ENCODE measurements at regions not wholly inside any gene's neighbourhood (a gene's known extent, or its start where the extent isn't known, plus 50 kb on each side); places are given as distances from the start of the nearest gene placed in this dataset.
A peak's percentile ranks its signal among the peaks of the same experiment; 100 is the strongest.
"Not testable (repeated sequence)": the region's sequence is repeated elsewhere in the genome, so short reads cannot be mapped to it uniquely, and the experiment has no call there.

DNA sequence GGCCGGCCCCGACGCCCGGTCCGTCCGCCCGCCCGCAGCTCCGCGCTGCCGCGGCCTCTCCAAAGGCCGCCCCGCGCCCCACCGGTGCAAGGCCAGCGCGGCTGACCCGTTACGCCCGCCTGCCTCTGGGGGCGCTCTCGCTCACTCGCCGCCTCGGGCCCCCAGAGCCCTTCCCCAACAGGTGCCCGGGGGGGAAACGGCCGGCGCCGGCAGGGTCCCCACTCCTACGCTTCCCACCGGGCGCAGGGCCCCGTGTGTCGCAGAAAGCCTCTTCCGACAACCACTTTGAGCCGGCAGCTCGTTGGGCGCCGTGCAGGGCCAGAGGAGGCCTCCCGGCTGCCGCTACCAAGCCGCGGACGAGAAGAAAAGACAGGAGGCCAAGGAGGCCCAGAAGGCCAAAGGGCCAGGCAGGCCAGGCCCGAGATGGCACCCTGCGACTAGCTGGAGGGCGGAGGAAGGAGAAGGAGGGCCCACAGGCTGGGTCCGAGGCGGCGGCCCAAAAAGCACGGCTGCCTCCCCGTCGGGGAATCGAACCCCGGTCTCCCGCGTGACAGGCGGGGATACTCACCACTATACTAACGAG is 64.9 kb upstream of the FCGR2A start (continued):
- TF ChIP-seq NFE2L2 (conservative IDR thresholded peaks at IDR 0.05; ENCODE audit: low read length): no peak
- no peak for TF ChIP-seq CHD2 (IDR thresholded peaks at IDR 0.05; ENCODE audit: low read length, partially characterized antibody)
- no peak for TF ChIP-seq BHLHE40 (IDR thresholded peaks at IDR 0.05; ENCODE audit: low read depth, low read length)
- no peak for TF ChIP-seq ZFP36 (IDR thresholded peaks at IDR 0.05; ENCODE audit: borderline replicate concordance, partially characterized antibody)
- no peak for TF ChIP-seq NPAS2 (CRISPR knock-in tag; IDR thresholded peaks at IDR 0.05; ENCODE audit: borderline replicate concordance)
- no peak for TF ChIP-seq HOXA7 (CRISPR knock-in tag; IDR thresholded peaks at IDR 0.05)
- no peak for TF ChIP-seq EP300 (IDR thresholded peaks at IDR 0.05)
- no peak for TF ChIP-seq CEBPB (IDR thresholded peaks at IDR 0.05)
- no peak for TF ChIP-seq MAFK (IDR thresholded peaks at IDR 0.05; ENCODE audit: partially characterized antibody)
- no peak for TF ChIP-seq EHF (CRISPR knock-in tag; IDR thresholded peaks at IDR 0.05)
- no peak for TF ChIP-seq RCOR1 (IDR thresholded peaks at IDR 0.05; ENCODE audit: low read depth, low read length)
- TF ChIP-seq, protein P1, sequence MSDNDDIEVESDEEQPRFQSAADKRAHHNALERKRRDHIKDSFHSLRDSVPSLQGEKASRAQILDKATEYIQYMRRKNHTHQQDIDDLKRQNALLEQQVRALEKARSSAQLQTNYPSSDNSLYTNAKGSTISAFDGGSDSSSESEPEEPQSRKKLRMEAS (IDR thresholded peaks at IDR 0.05): no peak; the same call in none of the 2 replicates
- TF ChIP-seq CBX2 (IDR thresholded peaks at IDR 0.05; ENCODE audit: borderline replicate concordance, low read depth): no peak
- TF ChIP-seq SMC3 (IDR thresholded peaks at IDR 0.05): no peak
- TF ChIP-seq ZC3H11A (IDR thresholded peaks at IDR 0.05): no peak
- TF ChIP-seq, protein P2, sequence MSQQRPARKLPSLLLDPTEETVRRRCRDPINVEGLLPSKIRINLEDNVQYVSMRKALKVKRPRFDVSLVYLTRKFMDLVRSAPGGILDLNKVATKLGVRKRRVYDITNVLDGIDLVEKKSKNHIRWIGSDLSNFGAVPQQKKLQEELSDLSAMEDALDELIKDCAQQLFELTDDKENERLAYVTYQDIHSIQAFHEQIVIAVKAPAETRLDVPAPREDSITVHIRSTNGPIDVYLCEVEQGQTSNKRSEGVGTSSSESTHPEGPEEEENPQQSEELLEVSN (IDR thresholded peaks at IDR 0.05; ENCODE audit: borderline replicate concordance, low read depth): no peak
- TF ChIP-seq JUNB (IDR thresholded peaks at IDR 0.05): no peak
- TF ChIP-seq RAD21 (conservative IDR thresholded peaks at IDR 0.05 in 1 of 2, IDR thresholded peaks at IDR 0.05 in 1 of 2): 0 out of 5 replicates have a peak, but pooled peaks of 1 of the 2 experiments have one; percentile 12
- TF ChIP-seq, protein P3, sequence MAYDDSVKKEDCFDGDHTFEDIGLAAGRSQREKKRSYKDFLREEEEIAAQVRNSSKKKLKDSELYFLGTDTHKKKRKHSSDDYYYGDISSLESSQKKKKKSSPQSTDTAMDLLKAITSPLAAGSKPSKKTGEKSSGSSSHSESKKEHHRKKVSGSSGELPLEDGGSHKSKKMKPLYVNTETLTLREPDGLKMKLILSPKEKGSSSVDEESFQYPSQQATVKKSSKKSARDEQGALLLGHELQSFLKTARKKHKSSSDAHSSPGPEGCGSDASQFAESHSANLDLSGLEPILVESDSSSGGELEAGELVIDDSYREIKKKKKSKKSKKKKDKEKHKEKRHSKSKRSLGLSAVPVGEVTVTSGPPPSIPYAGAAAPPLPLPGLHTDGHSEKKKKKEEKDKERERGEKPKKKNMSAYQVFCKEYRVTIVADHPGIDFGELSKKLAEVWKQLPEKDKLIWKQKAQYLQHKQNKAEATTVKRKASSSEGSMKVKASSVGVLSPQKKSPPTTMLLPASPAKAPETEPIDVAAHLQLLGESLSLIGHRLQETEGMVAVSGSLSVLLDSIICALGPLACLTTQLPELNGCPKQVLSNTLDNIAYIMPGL (CRISPR knock-in tag; IDR thresholded peaks at IDR 0.05; ENCODE audit: borderline replicate concordance): peak; percentile 99
- TF ChIP-seq ZSCAN20 (CRISPR knock-in tag; IDR thresholded peaks at IDR 0.05): no peak
- no peak for TF ChIP-seq HOXB13 (CRISPR knock-in tag; IDR thresholded peaks at IDR 0.05; ENCODE audit: low read depth)
- TF ChIP-seq, protein P4, sequence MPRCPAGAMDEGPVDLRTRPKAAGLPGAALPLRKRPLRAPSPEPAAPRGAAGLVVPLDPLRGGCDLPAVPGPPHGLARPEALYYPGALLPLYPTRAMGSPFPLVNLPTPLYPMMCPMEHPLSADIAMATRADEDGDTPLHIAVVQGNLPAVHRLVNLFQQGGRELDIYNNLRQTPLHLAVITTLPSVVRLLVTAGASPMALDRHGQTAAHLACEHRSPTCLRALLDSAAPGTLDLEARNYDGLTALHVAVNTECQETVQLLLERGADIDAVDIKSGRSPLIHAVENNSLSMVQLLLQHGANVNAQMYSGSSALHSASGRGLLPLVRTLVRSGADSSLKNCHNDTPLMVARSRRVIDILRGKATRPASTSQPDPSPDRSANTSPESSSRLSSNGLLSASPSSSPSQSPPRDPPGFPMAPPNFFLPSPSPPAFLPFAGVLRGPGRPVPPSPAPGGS (IDR thresholded peaks at IDR 0.05): no peak
- TF ChIP-seq HEYL (CRISPR knock-in tag; IDR thresholded peaks at IDR 0.05): no peak
- no peak for TF ChIP-seq CBX8 (IDR thresholded peaks at IDR 0.05)

DNA sequence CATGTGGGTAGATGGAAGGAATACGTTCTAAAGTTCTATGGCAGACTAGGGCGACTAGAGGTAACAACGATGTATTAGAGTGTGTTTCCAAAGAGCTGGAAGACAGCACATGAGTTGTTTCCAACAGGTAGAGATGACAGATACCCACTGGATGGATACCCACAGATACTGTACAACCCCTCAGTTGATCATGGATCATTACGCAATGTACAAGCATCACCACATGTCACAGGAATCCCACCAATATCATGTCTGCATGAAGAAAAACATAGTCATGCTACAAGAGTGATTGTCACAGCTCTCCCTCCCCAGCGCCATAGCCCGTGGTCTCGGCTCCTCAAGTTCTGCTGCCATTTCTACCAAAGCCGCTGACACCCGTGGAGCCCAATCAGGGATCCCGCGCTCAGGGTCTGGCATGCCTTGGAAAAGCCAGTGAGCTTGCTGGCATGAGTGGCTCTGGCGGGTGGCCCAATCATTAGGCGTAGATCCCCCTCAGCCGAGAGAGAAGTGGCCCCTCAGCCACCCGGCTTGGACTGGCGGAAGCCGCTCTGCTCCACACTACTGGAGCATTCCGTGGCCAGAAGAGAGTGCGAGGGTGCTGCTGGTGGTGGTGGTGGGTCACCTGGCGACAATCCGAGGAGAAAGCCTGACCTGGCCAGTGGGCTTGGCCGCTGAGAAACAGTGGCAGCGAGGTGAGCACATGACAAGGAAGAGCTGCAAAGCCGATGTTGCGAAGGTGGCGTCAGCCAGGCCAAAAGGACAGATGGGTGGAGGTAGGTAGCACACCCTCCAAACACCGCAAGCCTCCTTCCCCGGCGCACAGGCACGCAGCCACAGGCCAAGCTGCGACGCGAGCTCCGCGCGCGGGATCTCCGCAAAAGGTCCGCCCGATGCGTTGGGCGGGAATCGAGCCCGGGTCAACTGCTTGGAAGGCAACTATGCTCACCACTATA is 65.7 kb upstream of the FCGR2A start:
- DNase-seq (ENCODE audit: low read depth in 1 of 2, low spot score in 1 of 2) (peak; percentile 31 to 54), FAIRE-seq (no peak), ATAC-seq (no peak)
- ChIA-PET CTCF (interaction anchor here (0.6 to 3.9 kb wide), 13 partner anchors 10 to 293 kb away, joined by 3 to 72 read pairs (median 4); no protein-coding TSS in a partner anchor), POLR2A (interaction anchor here (1.1 to 2.2 kb wide), 3 partner anchors 11 to 50 kb away, joined by 3 to 17 read pairs (median 8); no protein-coding TSS in a partner anchor)
- TF ChIP-seq, protein P2 (IDR thresholded peaks at IDR 0.05; ENCODE audit: borderline replicate concordance, low read depth): peak; percentile 79
- TF ChIP-seq CBX8 (IDR thresholded peaks at IDR 0.05): no peak
- TF ChIP-seq, protein P1 (IDR thresholded peaks at IDR 0.05): peak; percentile 70
- TF ChIP-seq, protein P5, sequence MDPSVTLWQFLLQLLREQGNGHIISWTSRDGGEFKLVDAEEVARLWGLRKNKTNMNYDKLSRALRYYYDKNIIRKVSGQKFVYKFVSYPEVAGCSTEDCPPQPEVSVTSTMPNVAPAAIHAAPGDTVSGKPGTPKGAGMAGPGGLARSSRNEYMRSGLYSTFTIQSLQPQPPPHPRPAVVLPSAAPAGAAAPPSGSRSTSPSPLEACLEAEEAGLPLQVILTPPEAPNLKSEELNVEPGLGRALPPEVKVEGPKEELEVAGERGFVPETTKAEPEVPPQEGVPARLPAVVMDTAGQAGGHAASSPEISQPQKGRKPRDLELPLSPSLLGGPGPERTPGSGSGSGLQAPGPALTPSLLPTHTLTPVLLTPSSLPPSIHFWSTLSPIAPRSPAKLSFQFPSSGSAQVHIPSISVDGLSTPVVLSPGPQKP (IDR thresholded peaks at IDR 0.05; ENCODE audit: low read depth, low read length): no peak
- peak in 1 of 2 experiments; percentile 41; a peak in 3 of 4 replicates for TF ChIP-seq CEBPB (IDR thresholded peaks at IDR 0.05)
- WGBS (ENCODE audit: missing lambda C conversion rate): 61% methylated on average over 25 of the region's 44 CpGs
- H3K9me3 ChIP-seq: no peaks in the 10 kb centered on the region
- H3K4me1 ChIP-seq: no peaks in the 10 kb centered on the region; the same call in 2 of the 3 replicates
- H3K4me3 ChIP-seq: peak overlapping the region; percentile 99
- H3K4me2 ChIP-seq: peak overlapping the region; percentile 65
- peak overlapping the region; percentile 96 to 99 for H3K27ac ChIP-seq

DNA sequence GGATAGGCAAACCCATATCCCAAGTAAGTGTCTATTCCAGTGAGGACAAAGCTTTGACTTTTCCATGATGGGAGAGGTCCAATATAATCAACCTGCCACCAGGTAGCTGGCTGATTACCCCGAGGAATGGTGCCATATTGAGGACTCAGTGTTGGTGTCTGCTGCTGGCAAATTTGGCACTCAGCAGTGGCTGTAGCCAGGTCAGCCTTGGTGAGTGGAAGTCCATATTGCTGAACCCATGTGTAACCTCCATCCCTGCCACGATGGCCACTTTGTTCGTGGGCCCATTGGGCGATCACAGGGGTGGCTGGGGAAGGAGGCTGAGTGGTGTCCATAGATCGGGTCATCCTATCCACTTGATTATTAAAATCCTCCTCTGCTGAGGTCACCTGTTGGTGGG is 65.5 kb upstream of the CFAP126 start:
- H3K4me3 ChIP-seq; H3K9me3 ChIP-seq; FAIRE-seq; POLR2A ChIA-PET; H3K4me2 ChIP-seq; H3K27ac ChIP-seq; CTCF ChIA-PET; H3K4me1 ChIP-seq; DNase-seq (ENCODE audit: low read depth in 1 of 2, low spot score in 1 of 2); ATAC-seq: not testable (repeated sequence)
- 11% methylated on average over 5 of the region's 5 CpGs for WGBS (ENCODE audit: missing lambda C conversion rate)
